ENCODE measurements at regions not wholly inside any gene's neighbourhood (a gene's known extent, or its start where the extent isn't known, plus 50 kb on each side); places are given as distances from the start of the nearest gene placed in this dataset.

GRCh38 chr20:16842486-16843120, 94.4 kb downstream of the OTOR start:
- Histone ChIP-seq H3K4me1 (ENCODE audit: insufficient read depth, low read length) (no peaks in the 10 kb centered on the region), H2AFZ (ENCODE audit: low read length) (no peak overlapping the region), H4K91ac (ENCODE audit: insufficient read length, low read depth, low read length) (no peak overlapping the region), H3K4me2 (ENCODE audit: insufficient read depth, insufficient read length, low read length) (no peak overlapping the region), H2BK120ac (ENCODE audit: low read depth, low read length, poor library complexity, severe bottlenecking) (no peak overlapping the region), H2BK12ac (ENCODE audit: insufficient read length, low read depth, low read length) (no peak overlapping the region), H3K4ac (ENCODE audit: low read depth, low read length) (no peak overlapping the region), H3K23me2 (ENCODE audit: insufficient read length, low read depth, low read length, poor library complexity, severe bottlenecking) (no peaks in the 10 kb centered on the region), H3K14ac (ENCODE audit: insufficient read depth, low read length) (no peak overlapping the region), H3K9ac (ENCODE audit: extremely low read depth, insufficient read length, low read length) (no peak overlapping the region), H2BK15ac (ENCODE audit: low read depth, low read length) (no peak overlapping the region), H3K27ac (ENCODE audit: insufficient read length, low read depth, low read length) (no peak overlapping the region), H2BK20ac (ENCODE audit: low read depth, low read length, poor library complexity, severe bottlenecking) (no peak overlapping the region), H3K23ac (ENCODE audit: insufficient read length, low read depth, low read length) (no peak overlapping the region), H4K5ac (ENCODE audit: insufficient read length, low read depth, low read length) (no peak overlapping the region), H3K56ac (ENCODE audit: insufficient read length, low read depth, low read length) (no peak overlapping the region), H2BK5ac (ENCODE audit: insufficient read length, low read length) (no peak overlapping the region), H4K20me1 (ENCODE audit: control insufficient read depth, insufficient read depth, insufficient read length) (no peaks in the 10 kb centered on the region), H3K27me3 (ENCODE audit: insufficient read depth, low read length) (no peaks in the 10 kb centered on the region), H3K9me3 (ENCODE audit: control insufficient read depth, low read depth, low read length) (no peaks in the 10 kb centered on the region), H3K79me2 (ENCODE audit: insufficient read depth, low read length) (no peaks in the 10 kb centered on the region), H4K8ac (replicated peaks; ENCODE audit: insufficient read length, low read depth, low read length) (no peak overlapping the region), H2AK5ac (ENCODE audit: insufficient read length, low read length) (no peak overlapping the region), H3K79me1 (ENCODE audit: insufficient read depth, low read depth, low read length, poor library complexity, severe bottlenecking) (no peaks in the 10 kb centered on the region), H3K18ac (ENCODE audit: insufficient read length, low read depth, low read length) (no peak overlapping the region), H3T11ph (ENCODE audit: low read length) (no peak overlapping the region)
- H3K27ac Mint-ChIP-seq, result no peak overlapping the region
- no peaks in the 10 kb centered on the region for H3K36me3 Mint-ChIP-seq (ENCODE audit: insufficient read depth in 1 of 3, low read depth in 3 of 3)
- TF ChIP-seq CTCF (conservative IDR thresholded peaks at IDR 0.05), result no peak
- WGBS (ENCODE audit: extremely low coverage, insufficient read length, low lambda C conversion rate), result no CpG with 5 or more reads among the region's 2 CpGs
- no peak for DNase-seq
- H3K4me1 Mint-ChIP-seq, result peaks cover 6 to 9% of the 10 kb centered on the region in 2 experiments
- H3K27me3 Mint-ChIP-seq (ENCODE audit: low read depth), result no peaks in the 10 kb centered on the region
- no peaks in the 10 kb centered on the region for H3K9me3 Mint-ChIP-seq
- no peak overlapping the region for H3K4me3 Mint-ChIP-seq

Data from H9 (cell line).